ENCODE measurements at regions not wholly inside any gene's neighbourhood (a gene's known extent, or its start where the extent isn't known, plus 50 kb on each side); places are given as distances from the start of the nearest gene placed in this dataset.

DNA sequence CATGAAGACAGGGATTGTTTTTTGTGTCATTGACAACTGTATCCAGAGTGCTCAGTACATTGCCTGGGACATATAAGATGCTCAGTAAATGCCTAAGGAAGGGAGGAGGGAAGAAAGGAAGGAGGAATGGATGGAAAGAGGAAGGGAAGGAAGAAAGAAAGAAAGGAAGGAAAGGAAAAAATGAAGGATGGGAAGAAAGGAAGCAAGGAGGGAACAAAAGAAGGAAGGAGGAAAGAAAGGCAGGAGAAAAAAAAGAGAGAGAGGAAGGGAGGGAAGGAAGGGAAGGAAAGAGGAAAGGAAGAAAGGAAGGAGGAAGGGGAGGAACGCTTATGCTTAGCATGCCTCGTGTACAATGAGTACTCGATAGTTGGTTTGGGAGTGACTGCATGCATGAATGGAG, 514.7 kb downstream of the RPS24 start:
- Histone ChIP-seq H3K27ac (ENCODE audit: low read length) (no peak overlapping the region), H3F3A (ENCODE audit: low read length, unreplicated experiment) (peaks cover 7% of the 10 kb centered on the region), H3K4me3 (ENCODE audit: low read length) (no peak overlapping the region), H3K79me2 (ENCODE audit: low read length) (no peaks in the 10 kb centered on the region), H2AFZ (ENCODE audit: low read length) (no peak overlapping the region), H3K9me3 (ENCODE audit: low read length) (no peaks in the 10 kb centered on the region), H3K27me3 (ENCODE audit: low read length) (peaks cover 30% of the 10 kb centered on the region), H3K9ac (ENCODE audit: low read length) (no peak overlapping the region), H3K36me3 (ENCODE audit: low read depth, low read length) (no peaks in the 10 kb centered on the region), H3K4me2 (ENCODE audit: low read length) (no peak overlapping the region), H3K4me1 (ENCODE audit: insufficient read depth, low read length) (peaks cover 28% of the 10 kb centered on the region), H3K9me2 (replicated peaks; ENCODE audit: low read length) (0 out of 2 replicates have a peak, but pooled peaks cover 3% of the 10 kb centered on the region), H4K20me1 (ENCODE audit: low read length) (no peaks in the 10 kb centered on the region)
- ChIA-PET POLR2A (ENCODE audit: unreplicated experiment) (no interaction called here), CTCF (no interaction called here)
- intact Hi-C loops (cut with micrococcal nuclease), result no loop called here
- no TSS peak for BruUV-seq (replicated peaks)
- no peak for TF ChIP-seq EZH2phosphoT487 (IDR thresholded peaks at IDR 0.05; ENCODE audit: borderline replicate concordance, low read length)
- TF ChIP-seq EZH2 (IDR thresholded peaks at IDR 0.05; ENCODE audit: low read length, unreplicated experiment), result no peak
- TF ChIP-seq, protein P1, sequence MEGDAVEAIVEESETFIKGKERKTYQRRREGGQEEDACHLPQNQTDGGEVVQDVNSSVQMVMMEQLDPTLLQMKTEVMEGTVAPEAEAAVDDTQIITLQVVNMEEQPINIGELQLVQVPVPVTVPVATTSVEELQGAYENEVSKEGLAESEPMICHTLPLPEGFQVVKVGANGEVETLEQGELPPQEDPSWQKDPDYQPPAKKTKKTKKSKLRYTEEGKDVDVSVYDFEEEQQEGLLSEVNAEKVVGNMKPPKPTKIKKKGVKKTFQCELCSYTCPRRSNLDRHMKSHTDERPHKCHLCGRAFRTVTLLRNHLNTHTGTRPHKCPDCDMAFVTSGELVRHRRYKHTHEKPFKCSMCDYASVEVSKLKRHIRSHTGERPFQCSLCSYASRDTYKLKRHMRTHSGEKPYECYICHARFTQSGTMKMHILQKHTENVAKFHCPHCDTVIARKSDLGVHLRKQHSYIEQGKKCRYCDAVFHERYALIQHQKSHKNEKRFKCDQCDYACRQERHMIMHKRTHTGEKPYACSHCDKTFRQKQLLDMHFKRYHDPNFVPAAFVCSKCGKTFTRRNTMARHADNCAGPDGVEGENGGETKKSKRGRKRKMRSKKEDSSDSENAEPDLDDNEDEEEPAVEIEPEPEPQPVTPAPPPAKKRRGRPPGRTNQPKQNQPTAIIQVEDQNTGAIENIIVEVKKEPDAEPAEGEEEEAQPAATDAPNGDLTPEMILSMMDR (conservative IDR thresholded peaks at IDR 0.05; ENCODE audit: low read depth, low read length), result no peak
- no peak for ATAC-seq
- no peak for DNase-seq

DNA sequence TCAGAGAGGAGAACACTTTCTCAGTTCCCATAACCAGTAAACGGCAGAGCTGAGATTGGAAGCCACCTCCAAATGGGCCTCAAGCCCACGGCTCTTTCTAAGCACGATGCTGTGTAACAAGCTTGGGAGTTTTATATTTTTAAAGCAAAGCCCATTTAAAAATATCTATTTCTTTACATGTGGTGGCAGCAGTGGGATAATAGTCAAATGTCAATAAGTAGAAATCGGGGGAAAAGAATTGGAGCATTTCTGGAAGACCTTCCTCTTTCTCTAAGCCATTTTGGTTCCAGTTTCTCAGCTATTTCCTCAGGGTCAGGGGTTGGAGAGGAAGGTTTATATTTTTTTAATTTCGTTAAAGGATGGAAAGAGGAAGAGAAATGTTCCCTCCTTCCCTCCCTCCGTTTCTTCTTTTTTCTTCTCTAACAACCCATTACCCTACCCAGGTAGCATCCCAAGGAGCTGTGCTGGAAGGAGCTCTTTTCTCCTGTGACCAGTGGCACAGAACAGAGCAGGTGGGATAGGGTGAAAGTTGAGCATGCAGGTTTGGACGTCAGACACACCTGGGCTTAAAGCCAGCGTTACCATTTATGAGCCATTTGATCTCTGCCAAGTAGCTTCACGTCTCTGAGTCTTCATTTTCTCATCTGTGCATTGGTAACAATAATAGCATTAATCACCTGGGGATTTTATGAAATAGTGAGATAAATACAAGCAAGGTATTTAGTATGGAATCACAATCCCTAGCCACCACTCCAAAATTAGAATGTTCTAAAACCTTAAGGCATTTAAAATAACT, 515.7 kb downstream of the RPS24 start:
- no TSS peak for BruUV-seq (replicated peaks)
- peaks cover 20% of the 10 kb centered on the region for H3K27me3 ChIP-seq (ENCODE audit: low read length)
- H3K4me3 ChIP-seq (ENCODE audit: low read length), result no peak overlapping the region
- 0 out of 2 replicates have a peak, but pooled peaks cover 3% of the 10 kb centered on the region for H3K9me2 ChIP-seq (replicated peaks; ENCODE audit: low read length)
- no peak overlapping the region for H2AFZ ChIP-seq (ENCODE audit: low read length)
- H4K20me1 ChIP-seq (ENCODE audit: low read length), result no peaks in the 10 kb centered on the region
- peak; percentile 78 for ATAC-seq
- no peaks in the 10 kb centered on the region for H3K79me2 ChIP-seq (ENCODE audit: low read length)
- CTCF ChIA-PET, result interaction anchor here (0.5 to 0.9 kb wide), 4 partner anchors 226 to 825 kb away, joined by 3 to 4 read pairs (median 3); no protein-coding TSS in a partner anchor
- TF ChIP-seq, protein P1 (conservative IDR thresholded peaks at IDR 0.05; ENCODE audit: low read depth, low read length), result no peak
- TF ChIP-seq EZH2phosphoT487 (IDR thresholded peaks at IDR 0.05; ENCODE audit: borderline replicate concordance, low read length) (no peak), EZH2 (IDR thresholded peaks at IDR 0.05; ENCODE audit: low read length, unreplicated experiment) (no peak)
- H3K36me3 ChIP-seq (ENCODE audit: low read depth, low read length), result no peaks in the 10 kb centered on the region
- H3K4me1 ChIP-seq (ENCODE audit: insufficient read depth, low read length), result peaks cover 28% of the 10 kb centered on the region
- intact Hi-C loops (cut with micrococcal nuclease), result no loop called here
- POLR2A ChIA-PET (ENCODE audit: unreplicated experiment), result interaction anchor here (0.7 kb wide), 1 partner anchor 715 kb away, joined by 5 read pairs; no protein-coding TSS in a partner anchor
- peaks cover 7% of the 10 kb centered on the region for H3F3A ChIP-seq (ENCODE audit: low read length, unreplicated experiment)
- peak overlapping the region; percentile 61 for H3K4me2 ChIP-seq (ENCODE audit: low read length)
- H3K9me3 ChIP-seq (ENCODE audit: low read length), result no peaks in the 10 kb centered on the region
- peak; percentile 100 for DNase-seq
- H3K27ac ChIP-seq (ENCODE audit: low read length), result peak overlapping the region; percentile 77
- peak overlapping the region; percentile 44 for H3K9ac ChIP-seq (ENCODE audit: low read length)

DNA sequence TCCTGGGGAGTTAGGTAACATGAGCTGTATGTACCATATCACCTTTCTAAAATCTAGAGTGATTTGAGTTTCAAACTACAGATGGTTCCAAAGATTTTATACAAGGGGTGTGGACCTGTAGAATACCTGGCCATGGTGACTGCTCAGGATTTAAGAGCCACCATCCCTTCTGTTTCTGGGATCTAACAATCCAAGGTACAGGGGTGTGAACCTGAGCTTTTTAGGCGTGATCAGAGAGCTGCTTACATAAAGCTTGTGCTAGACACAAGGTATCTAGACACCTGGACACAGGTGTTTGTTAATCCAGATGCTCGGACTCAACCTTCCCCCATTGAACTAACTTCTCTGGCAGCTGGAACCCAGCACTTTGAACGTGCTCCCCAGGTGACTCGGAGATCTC, 516.4 kb downstream of the RPS24 start:
- Histone ChIP-seq H3K27ac (ENCODE audit: low read length) (peak overlapping the region; percentile 77), H3K27me3 (ENCODE audit: low read length) (peaks cover 20% of the 10 kb centered on the region), H3F3A (ENCODE audit: low read length, unreplicated experiment) (peaks cover 7% of the 10 kb centered on the region), H3K9me2 (replicated peaks; ENCODE audit: low read length) (0 out of 2 replicates have a peak, but pooled peaks cover 3% of the 10 kb centered on the region), H3K36me3 (ENCODE audit: low read depth, low read length) (no peaks in the 10 kb centered on the region), H3K4me2 (ENCODE audit: low read length) (peak overlapping the region; percentile 61), H3K4me1 (ENCODE audit: insufficient read depth, low read length) (peaks cover 28% of the 10 kb centered on the region), H3K9ac (ENCODE audit: low read length) (peak overlapping the region; percentile 44), H2AFZ (ENCODE audit: low read length) (peak overlapping the region; percentile 1; the same call in 1 of the 2 replicates), H3K4me3 (ENCODE audit: low read length) (peak overlapping the region; percentile 3; the same call in 1 of the 2 replicates), H3K9me3 (ENCODE audit: low read length) (no peaks in the 10 kb centered on the region), H4K20me1 (ENCODE audit: low read length) (no peaks in the 10 kb centered on the region), H3K79me2 (ENCODE audit: low read length) (no peaks in the 10 kb centered on the region)
- ATAC-seq (peak; percentile 12; the same call in 1 of the 2 replicates), DNase-seq (no peak)
- TF ChIP-seq, protein P1 (conservative IDR thresholded peaks at IDR 0.05; ENCODE audit: low read depth, low read length), result no peak
- no peak for TF ChIP-seq EZH2phosphoT487 (IDR thresholded peaks at IDR 0.05; ENCODE audit: borderline replicate concordance, low read length)
- TF ChIP-seq EZH2 (IDR thresholded peaks at IDR 0.05; ENCODE audit: low read length, unreplicated experiment), result no peak
- intact Hi-C loops (cut with micrococcal nuclease), result no loop called here
- CTCF ChIA-PET, result interaction anchor here (0.6 kb wide), 1 partner anchor 369 kb away, joined by 4 read pairs; no protein-coding TSS in a partner anchor
- BruUV-seq (replicated peaks), result no TSS peak
- POLR2A ChIA-PET (ENCODE audit: unreplicated experiment), result interaction anchor here (0.7 kb wide), 1 partner anchor 714 kb away, joined by 5 read pairs; no protein-coding TSS in a partner anchor

Measured in PC-3 (cell line).